Upper lobe of right lung (tissue), 1 donor: ENCODE measurements at regions not wholly inside any gene's neighbourhood (a gene's known extent, or its start where the extent isn't known, plus 50 kb on each side); places are given as distances from the start of the nearest gene placed in this dataset.

ENCODE experiments used
- ATAC-seq: fragments of 200-7000 bp; cut with Tn5 transposase; one replicate; pipeline ENCODE4 v1.9.1; 2020; ENCODE audit warnings: mild to moderate bottlenecking, moderate library complexity
- DNase-seq: peaks from one replicate; pipeline ENCODE4 v3.0.0-alpha.2; 2020
- H3K27ac ChIP-seq: fragments of 200-600 bp; one replicate; pipeline ENCODE4 v1.8.0; 2022
- H3K27me3 ChIP-seq: fragments of 200-600 bp; one replicate; pipeline ENCODE4 v1.8.0; 2022; ENCODE audit warnings: mild to moderate bottlenecking
- H3K36me3 ChIP-seq: fragments of 200-600 bp; one replicate; pipeline ENCODE4 v1.8.0; 2022
- H3K4me1 ChIP-seq: fragments of 200-600 bp; one replicate; pipeline ENCODE4 v1.8.0; 2022
- H3K4me3 ChIP-seq: fragments of 200-600 bp; one replicate; pipeline ENCODE4 v1.8.0; 2022; ENCODE audit warnings: mild to moderate bottlenecking
- H3K9me3 ChIP-seq: fragments of 200-600 bp; one replicate; pipeline ENCODE4 v1.8.0; 2022
- CTCF ChIP-seq: fragments of 200-600 bp; IDR thresholded peaks from one replicate; pipeline ENCODE4 v1.8.0; 2022; ENCODE audit warnings: antibody characterized with exemption
- intact Hi-C: fragments of 100-400 bp; cut with DNase I; formaldehyde crosslinking; loops from one replicate; pipeline ENCODE4 v1.11.0; 2022
- donor health status: DM: no; HTN: yes; CAD: no; lungs with severe emphysema.

GRCh38 chr5:36370073-36370472 lies 68.4 kb upstream of the RANBP3L start:
- peaks cover 19% of the 10 kb centered on the region for H3K4me1 ChIP-seq
- ATAC-seq (no peak), DNase-seq (no peak)
- H3K36me3 ChIP-seq: no peaks in the 10 kb centered on the region
- H3K27ac ChIP-seq: no peak overlapping the region
- intact Hi-C loops: no loop called here
- no peaks in the 10 kb centered on the region for H3K27me3 ChIP-seq
- no peak overlapping the region for H3K4me3 ChIP-seq
- no peaks in the 10 kb centered on the region for H3K9me3 ChIP-seq
- TF ChIP-seq CTCF: no peak

DNA sequence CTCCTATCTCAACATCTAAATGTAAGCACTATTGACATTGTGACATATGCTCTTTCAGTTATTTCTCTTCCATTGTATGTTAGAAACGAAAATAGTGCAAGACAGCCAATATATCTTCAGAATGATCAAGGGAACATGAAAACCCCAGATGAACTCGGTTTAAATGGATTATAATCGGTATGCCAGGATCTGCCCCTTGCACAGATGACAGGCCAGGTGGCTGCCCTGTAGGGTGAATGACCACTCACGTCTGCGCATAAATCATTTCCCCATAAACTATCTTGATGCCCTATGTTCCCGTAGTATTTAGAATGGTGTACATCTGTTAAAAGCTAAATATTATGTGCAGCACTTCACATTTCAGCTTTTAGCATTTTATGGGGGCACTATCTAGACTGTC lies 69.7 kb upstream of the RANBP3L start:
- ATAC-seq (no peak), DNase-seq (no peak)
- Histone ChIP-seq H3K4me1 (peaks cover 19% of the 10 kb centered on the region), H3K36me3 (no peaks in the 10 kb centered on the region), H3K27ac (no peak overlapping the region), H3K9me3 (no peaks in the 10 kb centered on the region), H3K4me3 (no peak overlapping the region), H3K27me3 (no peaks in the 10 kb centered on the region)
- no peak for TF ChIP-seq CTCF
- intact Hi-C loops: no loop called here

GRCh38 chr5:36373527-36374086 lies 71.9 kb upstream of the RANBP3L start:
- ATAC-seq: peak; percentile 88

GRCh38 chr5:36374266-36374862 lies 72.7 kb upstream of the RANBP3L start:
- ATAC-seq: peak; percentile 38
- DNase-seq: no peak
- intact Hi-C loops: no loop called here
- H3K4me1 ChIP-seq: peaks cover 14% of the 10 kb centered on the region
- no peaks in the 10 kb centered on the region for H3K9me3 ChIP-seq
- peak overlapping the region; percentile 63 for H3K27ac ChIP-seq
- H3K4me3 ChIP-seq: no peak overlapping the region
- H3K36me3 ChIP-seq: no peaks in the 10 kb centered on the region
- TF ChIP-seq CTCF: no peak
- H3K27me3 ChIP-seq: no peaks in the 10 kb centered on the region

More at GRCh38 chr5:36373527-36374086, 71.9 kb upstream of the RANBP3L start:
- no peaks in the 10 kb centered on the region for H3K36me3 ChIP-seq
- H3K27me3 ChIP-seq: no peaks in the 10 kb centered on the region
- H3K27ac ChIP-seq: peak overlapping the region; percentile 63
- DNase-seq: peak; percentile 66
- no peaks in the 10 kb centered on the region for H3K9me3 ChIP-seq
- intact Hi-C loops: no loop called here
- TF ChIP-seq CTCF: no peak
- peaks cover 14% of the 10 kb centered on the region for H3K4me1 ChIP-seq
- no peak overlapping the region for H3K4me3 ChIP-seq

- Histone ChIP-seq H3K27ac (no peak overlapping the region), H3K4me3 (no peak overlapping the region), H3K9me3 (no peaks in the 10 kb centered on the region), H3K4me1 (peaks cover 14% of the 10 kb centered on the region), H3K36me3 (no peaks in the 10 kb centered on the region), H3K27me3 (no peaks in the 10 kb centered on the region)
- ATAC-seq (no peak), DNase-seq (no peak)
- no peak for TF ChIP-seq CTCF
- intact Hi-C loops: no loop called here
Measured at GRCh38 chr5:36377192-36377591, 75.5 kb upstream of the RANBP3L start.
